ENCODE measurements at regions not wholly inside any gene's neighbourhood (a gene's known extent, or its start where the extent isn't known, plus 50 kb on each side); places are given as distances from the start of the nearest gene placed in this dataset.

DNA sequence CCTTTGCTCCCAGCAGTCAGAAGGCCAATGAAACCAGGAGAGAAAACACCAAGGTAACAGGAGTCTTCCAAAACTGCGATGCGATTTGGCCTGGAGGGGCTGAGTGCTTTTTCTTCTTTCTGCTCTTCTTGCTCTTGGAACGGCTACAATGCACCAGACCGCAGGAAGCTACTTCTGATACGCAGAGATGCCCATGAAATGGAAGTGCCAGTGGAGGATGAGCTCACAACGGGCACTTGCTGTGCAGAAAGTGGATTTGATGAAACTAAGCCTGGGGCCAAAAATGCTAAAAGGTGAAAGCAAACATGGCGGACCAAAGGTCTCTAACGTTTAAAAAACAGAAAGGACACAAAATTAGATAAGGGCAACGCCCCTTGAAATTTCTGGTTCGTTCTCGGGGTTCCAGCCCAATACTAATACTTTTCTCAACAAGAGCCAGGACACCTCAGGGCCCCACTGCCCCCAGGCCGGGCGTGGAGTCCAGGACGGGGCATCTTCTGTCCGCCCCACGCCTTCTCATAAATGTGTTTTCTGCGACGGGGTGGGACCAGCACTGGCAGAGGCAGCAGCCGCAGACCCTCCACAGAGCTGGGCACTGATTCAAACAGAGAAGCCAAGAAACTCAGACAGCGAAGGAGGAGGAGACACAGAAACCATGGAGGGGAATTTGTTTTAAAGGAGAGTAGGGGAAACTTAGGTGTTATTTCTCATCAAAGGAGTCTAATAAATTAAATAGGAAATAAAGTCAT lies 101.3 kb downstream of the CRYAA start:
- Histone ChIP-seq H3K9me2 (replicated peaks; ENCODE audit: insufficient read depth) (no peaks in the 10 kb centered on the region), H3K4me2 (no peak overlapping the region), H4K20me1 (ENCODE audit: insufficient read depth, poor library complexity, severe bottlenecking) (no peaks in the 10 kb centered on the region), H3K79me2 (no peaks in the 10 kb centered on the region), H3K36me3 (replicated peaks; ENCODE audit: insufficient read depth, low read depth) (no peaks in the 10 kb centered on the region), H3K4me3 (no peak overlapping the region), H3K27me3 (no peaks in the 10 kb centered on the region), H3K4me1 (ENCODE audit: insufficient read depth) (peaks cover 17% of the 10 kb centered on the region), H2AFZ (no peak overlapping the region), H3K27ac (no peak overlapping the region), H3K9me3 (ENCODE audit: low read depth) (no peaks in the 10 kb centered on the region)
- DNase-seq (ENCODE audit: low spot score): no peak
- 83% methylated on average over 20 of the region's 20 CpGs for WGBS (ENCODE audit: low lambda C conversion rate, missing lambda C conversion rate)
- TF ChIP-seq EZH2phosphoT487 (IDR thresholded peaks at IDR 0.05; ENCODE audit: low read depth, severe bottlenecking, unreplicated experiment): no peak
- TF ChIP-seq, protein P1, sequence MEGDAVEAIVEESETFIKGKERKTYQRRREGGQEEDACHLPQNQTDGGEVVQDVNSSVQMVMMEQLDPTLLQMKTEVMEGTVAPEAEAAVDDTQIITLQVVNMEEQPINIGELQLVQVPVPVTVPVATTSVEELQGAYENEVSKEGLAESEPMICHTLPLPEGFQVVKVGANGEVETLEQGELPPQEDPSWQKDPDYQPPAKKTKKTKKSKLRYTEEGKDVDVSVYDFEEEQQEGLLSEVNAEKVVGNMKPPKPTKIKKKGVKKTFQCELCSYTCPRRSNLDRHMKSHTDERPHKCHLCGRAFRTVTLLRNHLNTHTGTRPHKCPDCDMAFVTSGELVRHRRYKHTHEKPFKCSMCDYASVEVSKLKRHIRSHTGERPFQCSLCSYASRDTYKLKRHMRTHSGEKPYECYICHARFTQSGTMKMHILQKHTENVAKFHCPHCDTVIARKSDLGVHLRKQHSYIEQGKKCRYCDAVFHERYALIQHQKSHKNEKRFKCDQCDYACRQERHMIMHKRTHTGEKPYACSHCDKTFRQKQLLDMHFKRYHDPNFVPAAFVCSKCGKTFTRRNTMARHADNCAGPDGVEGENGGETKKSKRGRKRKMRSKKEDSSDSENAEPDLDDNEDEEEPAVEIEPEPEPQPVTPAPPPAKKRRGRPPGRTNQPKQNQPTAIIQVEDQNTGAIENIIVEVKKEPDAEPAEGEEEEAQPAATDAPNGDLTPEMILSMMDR (IDR thresholded peaks at IDR 0.05; ENCODE audit: poor library complexity): no peak
- TF ChIP-seq EZH2 (IDR thresholded peaks at IDR 0.05; ENCODE audit: borderline replicate concordance): no peak

DNA sequence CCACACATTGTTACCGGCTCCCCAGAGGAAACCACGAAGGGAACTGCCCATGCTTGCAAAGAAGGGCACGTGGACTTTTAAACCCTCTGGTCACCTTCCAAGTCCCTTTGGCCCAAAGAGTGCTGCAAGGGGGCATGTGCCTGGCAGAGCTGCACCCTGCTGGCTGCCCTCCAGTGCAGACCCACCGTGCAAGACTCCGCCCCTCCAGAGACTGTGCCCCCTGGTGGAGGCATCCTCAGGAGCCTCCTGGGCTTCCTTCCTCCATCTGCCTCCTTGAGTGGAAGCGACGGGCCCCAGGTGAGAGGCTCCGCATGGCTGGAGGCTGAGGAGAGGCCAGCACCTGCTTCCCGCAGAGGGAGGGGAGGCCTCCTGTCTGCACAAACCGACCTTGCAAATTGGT lies 100.6 kb downstream of the CRYAA start:
- H3K4me1 ChIP-seq (ENCODE audit: insufficient read depth): peaks cover 11% of the 10 kb centered on the region
- no peaks in the 10 kb centered on the region for H4K20me1 ChIP-seq (ENCODE audit: insufficient read depth, poor library complexity, severe bottlenecking)
- H3K9me3 ChIP-seq (ENCODE audit: low read depth): no peaks in the 10 kb centered on the region
- no peak overlapping the region for H3K4me2 ChIP-seq
- DNase-seq (ENCODE audit: low spot score): no peak
- 84% methylated on average over 10 of the region's 10 CpGs for WGBS (ENCODE audit: low lambda C conversion rate, missing lambda C conversion rate)
- no peaks in the 10 kb centered on the region for H3K27me3 ChIP-seq
- no peaks in the 10 kb centered on the region for H3K79me2 ChIP-seq
- no peak overlapping the region for H3K27ac ChIP-seq
- H3K4me3 ChIP-seq: no peak overlapping the region
- TF ChIP-seq EZH2 (IDR thresholded peaks at IDR 0.05; ENCODE audit: borderline replicate concordance): no peak
- TF ChIP-seq, protein P1 (IDR thresholded peaks at IDR 0.05; ENCODE audit: poor library complexity): no peak
- TF ChIP-seq EZH2phosphoT487 (IDR thresholded peaks at IDR 0.05; ENCODE audit: low read depth, severe bottlenecking, unreplicated experiment): no peak
- no peaks in the 10 kb centered on the region for H3K9me2 ChIP-seq (replicated peaks; ENCODE audit: insufficient read depth)
- no peaks in the 10 kb centered on the region for H3K36me3 ChIP-seq (replicated peaks; ENCODE audit: insufficient read depth, low read depth)
- H2AFZ ChIP-seq: no peak overlapping the region

DNA sequence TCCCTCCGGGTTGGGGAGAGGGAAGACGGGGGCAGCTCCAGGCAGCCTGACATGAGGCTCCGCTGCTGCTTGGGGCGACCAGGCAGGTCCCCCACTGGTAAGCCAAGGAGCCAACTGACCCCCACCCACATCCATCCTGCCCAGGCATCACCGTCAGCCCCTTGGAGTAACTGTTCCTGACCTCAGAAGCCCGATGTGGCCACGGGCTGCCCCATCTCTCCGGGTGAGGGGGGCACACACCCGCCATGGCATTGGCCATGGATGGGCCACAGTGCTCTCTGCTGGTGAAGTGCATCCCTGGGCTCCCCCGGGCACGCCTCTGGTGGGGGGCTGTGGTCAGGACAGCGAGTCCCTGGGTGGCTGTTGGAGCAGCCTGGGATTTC lies 100.0 kb downstream of the CRYAA start:
- Histone ChIP-seq H3K27ac (no peak overlapping the region), H2AFZ (no peak overlapping the region), H4K20me1 (ENCODE audit: insufficient read depth, poor library complexity, severe bottlenecking) (no peaks in the 10 kb centered on the region), H3K4me3 (no peak overlapping the region), H3K36me3 (replicated peaks; ENCODE audit: insufficient read depth, low read depth) (no peaks in the 10 kb centered on the region), H3K9me3 (ENCODE audit: low read depth) (no peaks in the 10 kb centered on the region), H3K4me2 (no peak overlapping the region), H3K79me2 (no peaks in the 10 kb centered on the region), H3K4me1 (ENCODE audit: insufficient read depth) (peaks cover 11% of the 10 kb centered on the region), H3K9me2 (replicated peaks; ENCODE audit: insufficient read depth) (no peaks in the 10 kb centered on the region), H3K27me3 (no peaks in the 10 kb centered on the region)
- WGBS (ENCODE audit: low lambda C conversion rate, missing lambda C conversion rate): 93% methylated on average over 12 of the region's 12 CpGs
- no peak for DNase-seq (ENCODE audit: low spot score)
- no peak for TF ChIP-seq EZH2 (IDR thresholded peaks at IDR 0.05; ENCODE audit: borderline replicate concordance)
- TF ChIP-seq, protein P1 (IDR thresholded peaks at IDR 0.05; ENCODE audit: poor library complexity): no peak
- TF ChIP-seq EZH2phosphoT487 (IDR thresholded peaks at IDR 0.05; ENCODE audit: low read depth, severe bottlenecking, unreplicated experiment): no peak
